Fibroblast of villous mesenchyme (primary cell): ENCODE measurements at regions not wholly inside any gene's neighbourhood (a gene's known extent, or its start where the extent isn't known, plus 50 kb on each side); places are given as distances from the start of the nearest gene placed in this dataset.

ENCODE experiments used
- DNase-seq: peaks from one replicate; pipeline ENCODE4 v3.0.0-alpha.2; 2010; ENCODE audit warnings: low read depth
- H3K4me3 ChIP-seq: 2 replicates; pipeline ENCODE4 v1.5.1; 2011; ENCODE audit warnings: low read depth, mild to moderate bottlenecking, low read length
- CTCF ChIP-seq: IDR thresholded peaks from 2 replicates; pipeline ENCODE4 v1.5.1; 2012; ENCODE audit warnings: low read depth, mild to moderate bottlenecking, low read length; ENCODE audit not compliant: insufficient read depth

GRCh38 chr4:19774690-19775256, 476.9 kb upstream of the SLIT2 start:
- no peak overlapping the region for H3K4me3 ChIP-seq
- no peak for DNase-seq
- no peak for TF ChIP-seq CTCF

GRCh38 chr4:19772581-19772980, 479.1 kb upstream of the SLIT2 start:
- no peak overlapping the region for H3K4me3 ChIP-seq
- TF ChIP-seq CTCF, result no peak
- peak; percentile 30 for DNase-seq

- peak; percentile 51 for DNase-seq
- no peak for TF ChIP-seq CTCF
- H3K4me3 ChIP-seq, result no peak overlapping the region
Measured at GRCh38 chr4:19756661-19757060, 495.0 kb upstream of the SLIT2 start.

- no peak for DNase-seq
- no peak for TF ChIP-seq CTCF
- H3K4me3 ChIP-seq, result no peak overlapping the region
Measured at GRCh38 chr4:19752599-19752998, 499.1 kb upstream of the SLIT2 start.

GRCh38 chr4:19748519-19749479, 502.9 kb upstream of the SLIT2 start:
- no peak overlapping the region for H3K4me3 ChIP-seq
- peak; percentile 95 for DNase-seq
- TF ChIP-seq CTCF, result no peak

GRCh38 chr4:19746377-19746776, 505.3 kb upstream of the SLIT2 start:
- H3K4me3 ChIP-seq, result no peak overlapping the region
- no peak for DNase-seq
- no peak for TF ChIP-seq CTCF
